GM12891 (cell line): ENCODE measurements at regions not wholly inside any gene's neighbourhood (a gene's known extent, or its start where the extent isn't known, plus 50 kb on each side); places are given as distances from the start of the nearest gene placed in this dataset.

Experiments used
- PAX5 ChIP-seq: IDR thresholded peaks from 2 replicates; pipeline ENCODE4 v1.6.1; 2011; ENCODE audit warnings: low read length, moderate library complexity, mild to moderate bottlenecking; ENCODE audit not compliant: insufficient read depth, severe bottlenecking
- POLR2A ChIP-seq: IDR thresholded peaks from 2 replicates; pipeline ENCODE4 v1.6.1; 2011; ENCODE audit warnings: low read depth, low read length, control low read depth
- POLR2AphosphoS5 ChIP-seq: IDR thresholded peaks from 2 replicates; pipeline ENCODE4 v1.6.1; 2011; ENCODE audit warnings: low read depth, low read length, control low read depth
- POU2F2 ChIP-seq: IDR thresholded peaks from 2 replicates; pipeline ENCODE4 v1.6.1; 2011; ENCODE audit warnings: low read depth, mild to moderate bottlenecking, control low read depth, low read length, moderate library complexity
- TAF1 ChIP-seq: IDR thresholded peaks from 2 replicates; pipeline ENCODE4 v1.6.1; 2011; ENCODE audit warnings: low read depth, low read length, control low read depth

DNA sequence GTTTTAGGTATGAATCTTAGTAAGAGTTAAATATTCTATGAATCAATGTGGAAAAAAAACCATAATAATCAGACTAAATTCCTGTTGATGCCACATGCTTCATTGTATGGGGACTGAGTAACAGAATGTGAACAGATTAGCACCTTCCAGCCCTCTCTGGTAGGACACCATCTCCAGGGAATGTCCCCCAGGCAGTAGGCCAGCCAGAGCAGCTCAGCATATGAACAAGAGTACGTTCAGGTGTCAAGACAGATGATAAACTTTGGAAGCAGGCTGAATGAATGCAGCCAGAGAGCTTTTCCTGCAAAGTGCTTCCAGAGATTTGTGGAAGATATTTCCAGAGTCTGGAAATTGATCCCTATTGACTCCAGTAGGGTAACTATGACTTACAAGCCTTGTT, 204.4 kb downstream of the RPS29 start:
- TF ChIP-seq POLR2A (no peak), POLR2AphosphoS5 (no peak), TAF1 (no peak), PAX5 (no peak), POU2F2 (no peak)
